ENCODE measurements at regions not wholly inside any gene's neighbourhood (a gene's known extent, or its start where the extent isn't known, plus 50 kb on each side); places are given as distances from the start of the nearest gene placed in this dataset.

GRCh38 chrX:124646403-124646802 lies 300.0 kb downstream of the SH2D1A start:
- TF ChIP-seq PATZ1 (CRISPR knock-in tag; IDR thresholded peaks at IDR 0.05; ENCODE audit: borderline replicate concordance) = no peak
- no peak for TF ChIP-seq OSR1 (CRISPR knock-in tag; IDR thresholded peaks at IDR 0.05)
- TF ChIP-seq TSHZ2 (CRISPR knock-in tag; IDR thresholded peaks at IDR 0.05) = no peak
- no peak for TF ChIP-seq ARNTL (CRISPR knock-in tag; IDR thresholded peaks at IDR 0.05; ENCODE audit: borderline replicate concordance, low read depth)
- TF ChIP-seq CSRNP3 (CRISPR knock-in tag; IDR thresholded peaks at IDR 0.05) = no peak
- no peak for TF ChIP-seq ZC3H10 (CRISPR knock-in tag; IDR thresholded peaks at IDR 0.05)
- no peak for TF ChIP-seq GLIS3 (CRISPR knock-in tag; IDR thresholded peaks at IDR 0.05)
